ENCODE measurements at regions not wholly inside any gene's neighbourhood (a gene's known extent, or its start where the extent isn't known, plus 50 kb on each side); places are given as distances from the start of the nearest gene placed in this dataset.
"Not testable (repeated sequence)": the region's sequence is repeated elsewhere in the genome, so short reads cannot be mapped to it uniquely, and the experiment has no call there.

DNA sequence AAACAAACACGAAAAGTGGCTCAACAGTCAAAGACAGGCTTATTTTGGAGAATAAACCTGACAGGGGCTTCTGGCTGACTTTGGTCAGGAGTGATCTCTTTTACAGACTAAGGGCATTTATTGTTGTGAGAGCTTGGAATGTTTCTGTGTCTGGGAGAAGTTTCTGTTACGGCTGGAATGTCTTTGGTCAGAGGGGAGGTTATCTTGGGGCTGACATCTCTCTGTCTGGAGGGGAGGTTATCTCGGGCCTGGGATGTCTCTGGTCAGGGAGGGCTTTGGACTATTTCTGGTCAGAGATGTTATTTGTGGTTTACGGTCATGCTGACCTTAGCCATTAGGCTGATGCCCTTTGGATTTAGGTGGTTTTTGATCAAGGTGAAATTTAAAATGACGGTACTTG lies 345.5 kb upstream of the FSIP2 start:
- CTCF ChIA-PET = no interaction called here
- no peak for DNase-seq (ENCODE audit: low read depth, low spot score)
- POLR2A ChIA-PET = no interaction called here
- H3K4me3 ChIP-seq (ENCODE audit: low read depth, low read length) = no peak overlapping the region
- TF ChIP-seq CTCF (IDR thresholded peaks at IDR 0.05; ENCODE audit: insufficient read depth, low read length, missing control alignments) = no peak

DNA sequence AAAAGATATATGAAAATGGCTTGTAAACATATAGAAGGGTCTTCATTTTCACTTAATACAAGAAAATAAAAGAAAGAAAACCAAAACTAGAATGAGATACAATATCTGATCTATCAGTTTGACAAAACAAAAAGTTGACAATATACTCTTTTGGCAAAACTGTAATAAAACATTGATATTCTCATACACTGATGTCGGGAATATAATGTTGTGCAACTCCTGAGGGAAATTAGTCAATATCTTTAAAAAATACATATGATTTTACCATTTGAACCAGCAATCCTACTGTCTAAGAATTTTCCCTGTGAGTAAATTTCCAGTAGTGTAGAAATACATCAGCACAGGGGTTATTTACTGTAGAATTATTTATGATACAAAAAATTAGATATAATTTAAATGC lies 336.1 kb upstream of the FSIP2 start:
- ChIA-PET POLR2A (no interaction called here), CTCF (no interaction called here)
- no peak for TF ChIP-seq CTCF (IDR thresholded peaks at IDR 0.05; ENCODE audit: insufficient read depth, low read length, missing control alignments)
- DNase-seq (ENCODE audit: low read depth, low spot score) = no peak
- H3K4me3 ChIP-seq (ENCODE audit: low read depth, low read length) = no peak overlapping the region

DNA sequence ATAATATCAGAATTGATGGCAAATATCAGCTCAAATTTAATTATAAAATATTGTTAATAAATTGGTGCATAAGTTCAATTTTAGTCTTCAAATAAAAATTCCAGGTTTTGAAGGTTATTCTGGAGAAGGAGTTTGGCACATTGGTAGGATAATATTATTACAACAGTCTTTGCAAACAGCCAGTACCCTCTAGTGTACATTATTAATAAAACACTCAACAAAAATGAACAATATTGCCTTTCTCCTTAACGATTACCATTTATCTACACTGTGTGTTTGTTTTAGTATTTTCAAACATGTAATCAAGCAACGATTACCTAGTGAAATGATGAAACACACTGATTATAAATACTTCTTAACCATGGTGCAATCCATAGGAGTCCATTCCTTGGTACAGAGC lies 334.0 kb upstream of the FSIP2 start:
- no peak for DNase-seq (ENCODE audit: low read depth, low spot score)
- CTCF ChIA-PET = no interaction called here
- TF ChIP-seq CTCF (IDR thresholded peaks at IDR 0.05; ENCODE audit: insufficient read depth, low read length, missing control alignments) = no peak
- POLR2A ChIA-PET = no interaction called here
- no peak overlapping the region for H3K4me3 ChIP-seq (ENCODE audit: low read depth, low read length)

DNA sequence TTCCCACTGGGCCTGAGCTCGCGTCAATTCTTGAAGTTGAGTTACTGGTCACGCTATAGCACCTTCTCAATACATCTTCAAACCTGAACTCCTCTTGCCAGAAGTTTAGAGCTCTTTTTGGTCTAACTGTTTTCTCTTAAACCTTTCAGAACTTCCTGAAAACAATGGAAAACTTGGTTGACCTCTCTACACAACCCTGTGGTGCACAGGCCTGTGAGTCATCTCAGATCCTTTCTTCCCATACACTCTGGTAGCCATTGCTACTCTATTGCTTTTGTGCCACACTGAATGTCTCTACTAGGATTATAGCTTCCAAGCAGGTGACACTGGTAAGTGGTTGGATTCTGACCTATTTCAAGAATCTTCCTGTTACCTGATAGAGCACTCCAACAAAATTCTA lies 321.5 kb upstream of the FSIP2 start:
- no peak overlapping the region for H3K4me3 ChIP-seq (ENCODE audit: low read depth, low read length)
- ChIA-PET CTCF (no interaction called here), POLR2A (no interaction called here)
- no peak for TF ChIP-seq CTCF (IDR thresholded peaks at IDR 0.05; ENCODE audit: insufficient read depth, low read length, missing control alignments)
- DNase-seq (ENCODE audit: low read depth, low spot score) = no peak

DNA sequence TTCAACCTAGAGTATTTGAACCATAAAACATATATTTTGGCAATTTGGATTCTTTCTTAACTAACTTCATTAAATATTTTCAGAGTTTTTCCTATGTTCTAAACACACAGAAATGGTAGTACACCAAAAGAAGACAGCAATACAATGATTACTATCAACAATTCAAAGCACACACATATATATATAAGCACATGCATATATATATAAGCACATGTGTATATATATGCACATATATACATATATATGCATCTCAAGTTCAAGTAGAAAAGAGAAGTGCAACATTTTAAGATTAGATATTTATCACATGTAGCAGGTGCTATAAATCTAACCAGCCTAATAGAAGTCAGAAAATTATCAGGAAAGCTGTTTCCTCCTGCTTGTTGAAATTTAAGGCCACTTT lies 320.9 kb upstream of the FSIP2 start:
- ChIA-PET POLR2A (no interaction called here), CTCF (no interaction called here)
- TF ChIP-seq CTCF (IDR thresholded peaks at IDR 0.05; ENCODE audit: insufficient read depth, low read length, missing control alignments) = no peak
- no peak for DNase-seq (ENCODE audit: low read depth, low spot score)
- no peak overlapping the region for H3K4me3 ChIP-seq (ENCODE audit: low read depth, low read length)

GRCh38 chr2:185424958-185425629 lies 313.5 kb upstream of the FSIP2 start:
- POLR2A ChIA-PET; DNase-seq (ENCODE audit: low read depth, low spot score); CTCF ChIA-PET; H3K4me3 ChIP-seq (ENCODE audit: low read depth, low read length): not testable (repeated sequence)

DNA sequence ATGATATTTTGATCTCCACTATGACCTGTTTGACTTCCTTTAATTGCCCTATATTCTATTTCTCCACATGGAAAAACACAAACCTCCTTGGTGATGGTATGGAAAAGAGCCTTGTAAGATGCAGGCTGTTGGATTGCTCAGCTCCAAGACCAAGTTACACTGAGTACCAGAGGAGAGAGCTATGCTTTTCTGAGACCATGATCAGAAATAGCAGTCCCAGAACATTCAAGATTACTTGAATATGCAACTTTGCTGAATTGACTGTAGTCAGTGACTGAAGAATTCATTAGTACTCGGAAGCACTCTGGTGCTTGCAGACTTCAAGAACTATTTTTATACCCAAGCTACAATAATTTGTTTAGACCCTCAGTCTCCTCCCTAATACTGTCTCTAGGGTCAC lies 310.6 kb upstream of the FSIP2 start:
- ChIA-PET POLR2A (no interaction called here), CTCF (no interaction called here)
- no peak overlapping the region for H3K4me3 ChIP-seq (ENCODE audit: low read depth, low read length)
- DNase-seq (ENCODE audit: low read depth, low spot score) = no peak
- TF ChIP-seq CTCF (IDR thresholded peaks at IDR 0.05; ENCODE audit: insufficient read depth, low read length, missing control alignments) = no peak

Measured in AG04449 (cell line).